IMR-90 (cell line): ENCODE measurements at regions not wholly inside any gene's neighbourhood (a gene's known extent, or its start where the extent isn't known, plus 50 kb on each side); places are given as distances from the start of the nearest gene placed in this dataset.

Experiments used
- CTCF ChIP-seq: conservative IDR thresholded peaks from 2 replicates; pipeline ENCODE4 v1.5.1; 2012; ENCODE audit warnings: mild to moderate bottlenecking, low read depth, low read length, improper control_type of control experiment
- POLR2A ChIP-seq: IDR thresholded peaks from 2 replicates; pipeline ENCODE4 v1.6.1; 2012; ENCODE audit warnings: mild to moderate bottlenecking, low read depth, low read length

GRCh38 chr19:5282901-5283300 is 57.7 kb downstream of the PTPRS start:
- TF ChIP-seq POLR2A (no peak), CTCF (no peak)
